Myocyte (in vitro differentiated cells): ENCODE measurements at regions not wholly inside any gene's neighbourhood (a gene's known extent, or its start where the extent isn't known, plus 50 kb on each side); places are given as distances from the start of the nearest gene placed in this dataset.

ENCODE experiments used
- DNase-seq: peaks from one replicate; pipeline ENCODE4 v3.0.0-alpha.2; 2012; ENCODE audit warnings: low read depth

- DNase-seq = no peak
These were observed 89.6 kb upstream of the THBS1 start for GRCh38 chr15:39491115-39491885.

- DNase-seq = no peak
These were observed 88.9 kb upstream of the THBS1 start for GRCh38 chr15:39491886-39492490.

GRCh38 chr15:39493424-39494067 is 87.3 kb upstream of the THBS1 start:
- no peak for DNase-seq

GRCh38 chr15:39494462-39494861 is 86.4 kb upstream of the THBS1 start:
- DNase-seq = no peak

- peak; percentile 64 for DNase-seq
These were observed 84.7 kb upstream of the THBS1 start for GRCh38 chr15:39495871-39496840.

GRCh38 chr15:39497016-39497758 is 83.7 kb upstream of the THBS1 start:
- no peak for DNase-seq

- DNase-seq = no peak
These were observed 82.9 kb upstream of the THBS1 start for GRCh38 chr15:39497759-39498565.

GRCh38 chr15:39498629-39499028 is 82.2 kb upstream of the THBS1 start:
- no peak for DNase-seq

GRCh38 chr15:39499042-39499441 is 81.8 kb upstream of the THBS1 start:
- no peak for DNase-seq

GRCh38 chr15:39499681-39500080 is 81.2 kb upstream of the THBS1 start:
- DNase-seq = no peak

GRCh38 chr15:39501366-39502081 is 79.4 kb upstream of the THBS1 start:
- DNase-seq = no peak

GRCh38 chr15:39502082-39502447 is 78.8 kb upstream of the THBS1 start:
- DNase-seq = no peak

- no peak for DNase-seq
These were observed 78.2 kb upstream of the THBS1 start for GRCh38 chr15:39502611-39503195.

- DNase-seq = no peak
These were observed 77.4 kb upstream of the THBS1 start for GRCh38 chr15:39503526-39503925.

- no peak for DNase-seq
These were observed 76.1 kb upstream of the THBS1 start for GRCh38 chr15:39504808-39505207.

GRCh38 chr15:39506146-39506545 is 74.7 kb upstream of the THBS1 start:
- no peak for DNase-seq

- DNase-seq = peak; percentile 71
These were observed 72.3 kb upstream of the THBS1 start for GRCh38 chr15:39508536-39508935.

GRCh38 chr15:39510001-39510701 is 70.7 kb upstream of the THBS1 start:
- DNase-seq = peak; percentile 82
